Fibroblast of skin of right quadriceps (primary cell): ENCODE measurements at regions not wholly inside any gene's neighbourhood (a gene's known extent, or its start where the extent isn't known, plus 50 kb on each side); places are given as distances from the start of the nearest gene placed in this dataset.

Source experiments
- DNase-seq: peaks from one replicate; pipeline ENCODE4 v3.0.0-alpha.2; 2013

DNA sequence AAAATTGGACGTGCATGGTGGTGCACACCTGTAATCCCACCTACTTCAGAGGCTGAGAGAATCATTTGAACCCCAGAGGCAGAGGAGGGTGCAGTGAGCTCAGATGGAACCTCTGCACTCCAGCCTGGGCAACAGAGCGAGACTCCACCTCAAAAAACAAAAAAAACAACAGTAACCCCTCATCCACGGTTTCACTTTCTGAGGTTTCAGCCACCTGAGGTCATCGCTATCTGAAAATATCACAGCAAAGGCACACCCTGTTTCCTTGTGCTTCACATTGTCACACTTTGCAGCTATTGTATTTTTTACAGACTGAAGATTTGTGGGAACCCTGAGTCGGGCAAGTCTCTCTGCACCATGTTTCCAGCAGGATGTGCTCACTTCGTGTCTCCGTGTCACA lies 54.1 kb upstream of the FOXQ1 start:
- DNase-seq: no peak

GRCh38 chr6:1256435-1257008 lies 55.4 kb upstream of the FOXQ1 start:
- DNase-seq: no peak

GRCh38 chr6:1255636-1256365 lies 56.1 kb upstream of the FOXQ1 start:
- peak; percentile 56 for DNase-seq

DNA sequence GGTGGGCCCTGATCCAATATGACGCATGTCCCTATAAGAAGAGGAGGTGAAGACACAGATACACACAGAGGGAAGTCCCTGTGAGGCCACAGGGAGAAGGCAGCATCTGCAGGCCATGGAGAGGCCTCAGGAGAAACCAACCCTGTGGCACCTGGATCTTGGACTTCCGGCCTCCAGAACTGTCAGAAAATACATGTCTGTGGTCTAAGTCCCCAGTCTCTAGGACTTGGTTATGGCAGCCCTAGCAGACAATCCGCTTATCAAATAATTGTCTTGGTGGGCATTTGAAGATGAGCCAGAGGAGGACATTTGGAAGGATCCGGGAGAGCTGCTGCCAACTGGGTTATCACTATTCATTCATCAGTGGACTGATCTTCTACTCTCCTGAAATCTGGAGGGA lies 57.6 kb upstream of the FOXQ1 start:
- no peak for DNase-seq

DNA sequence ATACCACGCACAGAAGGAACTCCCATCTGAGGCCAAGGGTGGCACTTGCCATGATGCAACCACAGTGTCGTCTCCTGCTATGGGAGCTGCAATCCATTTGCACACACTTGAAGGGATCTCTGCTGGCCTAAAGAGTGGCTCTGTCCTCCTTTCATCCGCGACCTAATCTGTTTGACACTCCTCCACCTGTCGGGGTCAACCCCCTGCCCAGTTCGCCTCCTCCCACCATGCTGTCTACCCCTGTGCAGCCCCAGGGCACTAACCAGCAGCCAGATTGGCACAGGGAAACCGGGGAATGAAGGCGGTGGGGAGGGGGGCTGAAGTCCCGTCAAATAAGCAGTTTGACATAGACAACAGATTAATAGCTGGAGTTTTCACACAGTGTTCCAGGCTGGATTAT lies 58.1 kb upstream of the FOXQ1 start:
- DNase-seq: no peak

GRCh38 chr6:1251198-1252155 lies 60.4 kb upstream of the FOXQ1 start:
- no peak for DNase-seq

DNA sequence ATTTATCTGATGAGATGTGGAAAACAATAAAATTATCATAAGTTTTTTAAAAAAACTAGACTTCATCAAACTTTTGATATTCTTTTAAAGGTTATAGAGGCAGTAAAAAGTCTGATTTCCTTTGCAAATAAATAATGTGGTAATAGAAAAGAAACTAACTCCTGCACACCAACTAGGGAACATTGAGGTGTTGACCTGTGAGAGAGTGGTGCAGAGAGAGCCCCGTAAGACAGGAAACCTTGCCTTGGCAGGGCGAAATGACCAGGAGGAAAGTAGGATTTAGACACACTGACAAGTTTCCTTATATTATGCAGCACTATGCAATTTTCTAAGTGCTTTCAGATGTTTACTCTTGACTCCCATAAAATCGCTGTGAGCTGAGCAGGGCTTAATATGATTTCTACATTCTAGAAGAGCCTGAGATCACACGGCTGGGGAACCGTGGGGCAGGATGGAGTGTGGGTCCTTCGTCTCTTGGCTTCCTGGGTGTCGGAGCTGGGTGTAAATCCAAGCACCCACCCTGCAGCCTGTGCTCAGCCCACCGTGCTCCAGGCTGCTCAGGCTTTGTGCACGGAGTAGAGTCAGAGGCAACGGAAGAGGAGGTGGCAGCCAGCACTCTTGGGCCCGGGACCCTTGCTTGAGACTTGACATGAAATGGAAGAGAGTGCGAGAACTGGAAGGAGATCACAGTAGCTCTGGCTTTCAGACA lies 61.3 kb upstream of the FOXQ1 start:
- no peak for DNase-seq

DNA sequence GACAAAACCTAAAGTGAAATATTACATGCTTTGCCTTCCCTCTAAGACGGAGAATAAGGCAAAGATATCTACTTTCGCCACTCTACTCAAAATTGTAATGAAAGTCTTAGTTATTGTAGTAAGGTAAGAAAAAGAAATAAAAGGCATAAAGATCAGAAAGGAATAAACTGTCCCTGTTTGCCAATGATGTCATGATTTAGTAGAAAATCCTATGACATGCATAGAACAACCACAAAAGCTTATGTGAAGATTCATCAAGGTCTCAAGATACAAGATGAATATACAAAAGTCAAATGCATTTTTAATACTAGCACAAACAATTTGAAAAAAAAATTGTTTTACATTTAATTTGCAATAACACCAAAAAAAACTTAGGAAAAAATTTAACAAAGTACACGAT lies 64.0 kb upstream of the FOXQ1 start:
- DNase-seq: no peak

DNA sequence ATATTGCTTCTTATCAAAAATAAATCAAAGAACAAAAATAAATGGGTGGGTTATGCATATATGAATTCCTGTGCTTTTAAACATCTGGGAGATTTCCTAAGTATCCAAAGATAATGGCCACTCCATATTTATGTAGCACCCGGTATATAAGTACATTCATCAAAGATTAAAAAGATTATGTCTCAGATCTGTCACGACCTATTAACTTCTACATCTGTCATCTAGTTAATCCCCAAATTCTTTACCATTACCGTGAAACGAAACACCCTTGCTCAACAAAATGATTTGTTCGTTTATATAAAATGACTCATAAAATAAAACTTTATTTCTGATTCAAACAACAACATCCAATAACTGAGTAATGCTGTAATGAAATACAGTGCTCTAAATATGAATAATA lies 64.8 kb upstream of the FOXQ1 start:
- DNase-seq: peak; percentile 28

GRCh38 chr6:1244941-1245340 lies 67.0 kb upstream of the FOXQ1 start:
- peak; percentile 35 for DNase-seq

- DNase-seq: no peak
These were observed 67.6 kb upstream of the FOXQ1 start for GRCh38 chr6:1244278-1244677.

DNA sequence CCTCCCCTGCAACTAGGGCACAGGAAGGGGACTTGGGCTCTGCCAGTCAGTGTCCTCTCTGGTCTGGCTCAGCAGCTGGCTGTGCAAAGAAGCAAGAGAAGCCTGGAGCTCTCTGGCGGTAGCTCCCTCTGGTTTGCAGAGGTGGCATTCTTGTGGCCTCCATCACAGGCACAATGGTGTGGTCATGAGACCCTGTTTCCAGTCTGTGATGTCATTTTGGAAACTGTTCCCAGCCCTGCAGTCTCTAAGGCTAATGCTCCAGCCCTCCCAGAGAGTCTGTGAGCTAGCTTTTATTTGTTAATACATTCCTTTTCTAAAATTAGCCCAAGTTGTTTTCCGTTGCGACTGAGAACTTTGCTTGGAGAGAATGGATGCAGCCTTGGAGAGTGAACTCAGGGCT lies 69.5 kb upstream of the FOXQ1 start:
- peak; percentile 56 for DNase-seq

DNA sequence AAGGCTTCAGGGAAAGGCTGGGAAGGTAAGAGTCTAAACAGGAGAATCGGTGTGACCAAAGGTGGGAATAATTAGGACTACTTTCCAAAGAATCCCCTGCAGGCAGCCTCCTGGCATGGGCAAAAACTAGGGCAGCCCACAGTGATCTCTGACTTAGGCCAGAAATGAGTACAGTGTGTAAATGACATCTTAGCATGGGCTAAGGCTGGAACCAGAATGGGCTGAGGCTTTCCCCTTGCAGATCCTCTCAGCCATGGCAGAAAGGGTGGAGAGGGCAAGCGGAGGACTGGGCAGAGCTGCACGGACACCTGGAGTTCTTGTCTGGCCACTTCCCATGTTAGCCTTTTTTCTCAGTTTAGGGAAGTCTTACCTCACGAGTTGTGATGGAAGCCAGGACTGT lies 69.9 kb upstream of the FOXQ1 start:
- no peak for DNase-seq

DNA sequence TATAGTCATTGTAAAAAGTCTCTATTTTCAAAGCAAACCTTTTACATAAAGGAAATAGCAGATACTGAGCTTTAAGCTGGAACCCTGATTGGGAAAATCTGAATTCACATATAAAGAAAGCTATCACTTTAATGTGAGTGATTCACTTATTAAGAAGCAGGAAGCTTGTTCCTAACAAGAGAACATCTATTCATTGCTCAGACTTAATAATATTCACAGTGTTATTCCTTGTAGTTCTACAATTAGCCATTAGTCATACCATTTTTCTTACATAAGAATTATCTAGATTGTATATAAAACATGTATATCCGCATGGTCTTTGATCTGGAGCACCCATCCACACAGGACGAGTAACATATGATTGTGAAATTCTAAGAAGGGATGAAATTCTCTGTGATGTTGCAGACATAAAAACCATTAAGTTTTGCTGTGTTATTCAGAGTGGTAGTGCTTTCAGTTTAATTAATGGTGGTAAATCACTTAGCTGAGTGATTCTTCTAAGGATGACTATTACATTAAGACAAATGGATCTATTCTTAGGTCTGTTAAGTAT lies 71.1 kb upstream of the FOXQ1 start:
- DNase-seq: peak; percentile 35

GRCh38 chr6:1239805-1240204 lies 72.1 kb upstream of the FOXQ1 start:
- no peak for DNase-seq

- DNase-seq: no peak
These were observed 73.9 kb upstream of the FOXQ1 start for GRCh38 chr6:1238040-1238439.

- no peak for DNase-seq
These were observed 74.3 kb upstream of the FOXQ1 start for GRCh38 chr6:1237636-1238035.

- DNase-seq: no peak
These were observed 76.1 kb upstream of the FOXQ1 start for GRCh38 chr6:1235825-1236224.

- no peak for DNase-seq
These were observed 78.0 kb upstream of the FOXQ1 start for GRCh38 chr6:1233924-1234323.

DNA sequence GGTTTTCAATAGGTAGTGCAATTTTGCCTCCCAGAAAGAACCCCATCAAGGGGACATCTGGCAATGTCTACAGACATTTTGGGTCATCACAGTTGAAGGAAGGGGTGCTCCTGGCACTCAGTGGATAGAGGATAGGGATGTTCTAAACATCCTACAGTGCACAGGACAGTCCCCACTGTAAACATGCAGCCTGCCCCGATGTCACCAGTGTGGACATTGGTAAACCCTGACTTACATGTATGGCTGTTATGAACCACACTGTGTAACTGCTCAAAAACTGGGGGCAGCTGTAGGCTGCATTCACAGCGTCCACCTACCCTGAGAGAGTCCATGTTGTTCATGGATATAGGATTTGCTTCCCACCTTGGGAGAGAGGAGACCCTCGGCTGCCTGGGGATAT lies 79.3 kb upstream of the FOXQ1 start:
- no peak for DNase-seq

DNA sequence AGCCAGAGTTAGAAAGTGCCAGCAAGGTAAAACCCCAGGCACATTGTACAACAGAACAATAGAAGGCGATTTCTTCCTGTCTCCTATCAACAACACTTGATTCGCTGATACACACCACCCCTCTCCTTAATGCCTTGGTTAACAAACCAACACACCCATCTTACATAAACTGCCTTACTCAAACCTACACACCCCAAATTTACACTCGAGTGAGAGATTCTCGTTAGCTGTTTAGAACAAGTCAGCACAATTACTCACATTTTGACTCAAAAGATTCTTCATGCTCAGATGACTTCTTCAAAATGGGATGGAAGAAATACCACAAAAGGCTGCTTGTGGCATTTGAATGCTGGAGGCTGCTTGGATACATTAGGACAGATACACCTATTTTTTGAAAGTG lies 80.0 kb upstream of the FOXQ1 start:
- DNase-seq: no peak

GRCh38 chr6:1230689-1231605 lies 81.0 kb upstream of the FOXQ1 start:
- DNase-seq: no peak
